PC-3 (cell line): ENCODE measurements at regions not wholly inside any gene's neighbourhood (a gene's known extent, or its start where the extent isn't known, plus 50 kb on each side); places are given as distances from the start of the nearest gene placed in this dataset.
"Not testable (repeated sequence)": the region's sequence is repeated elsewhere in the genome, so short reads cannot be mapped to it uniquely, and the experiment has no call there.

ENCODE experiments used
- ATAC-seq: fragments of 200-7000 bp; cut with Tn5 transposase; 2 replicates; pipeline ENCODE4 v1.9.1; 2020; ENCODE audit warnings: mild to moderate bottlenecking, moderate library complexity
- BruUV-seq: library from RNA; stranded (reverse); fragments of 400-500 nt; replicated peaks from 2 replicates; lab custom pipeline; 2021; lab: Mats Ljungman, UMichigan
- CTCF ChIA-PET: fragments of 300-600 bp; sonication (Branson Sonifier 250); formaldehyde crosslinking; loops from one replicate; lab custom pipeline; 2022; ENCODE audit warnings: antibody characterized with exemption; lab: Charles Lee
- POLR2A ChIA-PET: fragments of 300-600 bp; sonication (Branson Sonifier 250); formaldehyde crosslinking; loops from one replicate; lab custom pipeline; 2022; ENCODE audit warnings: antibody characterized with exemption; ENCODE audit not compliant: unreplicated experiment; lab: Charles Lee
- DNase-seq: peaks from one replicate; pipeline ENCODE4 v3.0.0-alpha.2; 2015
- H2AFZ ChIP-seq: fragments of 300-600 bp; sonication (generic); 2 replicates; pipeline ENCODE4 v1.6.0; 2016; ENCODE audit warnings: antibody characterized with exemption, low read length
- H3F3A ChIP-seq: fragments of 300-600 bp; sonication (generic); one replicate; pipeline ENCODE4 v1.6.0; 2017; ENCODE audit warnings: antibody characterized with exemption, low read length, control low read depth, mild to moderate bottlenecking; ENCODE audit not compliant: unreplicated experiment
- H3K27ac ChIP-seq: fragments of 300-600 bp; sonication (generic); 2 replicates; pipeline ENCODE4 v1.5.1; 2016; ENCODE audit warnings: mild to moderate bottlenecking, low read length
- H3K27me3 ChIP-seq: fragments of 300-600 bp; sonication (generic); 2 replicates; pipeline ENCODE4 v1.6.1; 2016; ENCODE audit warnings: low read length, mixed read lengths
- H3K36me3 ChIP-seq: fragments of 300-600 bp; sonication (generic); 2 replicates; pipeline ENCODE4 v1.6.1; 2016; ENCODE audit warnings: low read depth, mixed run types, low read length, mixed read lengths
- H3K4me1 ChIP-seq: fragments of 300-600 bp; sonication (generic); 2 replicates; pipeline ENCODE4 v1.5.1; 2016; ENCODE audit warnings: low read length; ENCODE audit not compliant: insufficient read depth
- H3K4me2 ChIP-seq: fragments of 300-600 bp; sonication (generic); 2 replicates; pipeline ENCODE4 v1.6.0; 2016; ENCODE audit warnings: low read length
- H3K4me3 ChIP-seq: fragments of 300-600 bp; sonication (generic); 2 replicates; pipeline ENCODE4 v1.5.1; 2016; ENCODE audit warnings: mild to moderate bottlenecking, low read length, mixed read lengths
- H3K79me2 ChIP-seq: fragments of 300-600 bp; sonication (generic); 2 replicates; pipeline ENCODE4 v1.6.1; 2017; ENCODE audit warnings: low read length, mixed read lengths
- H3K9ac ChIP-seq: fragments of 300-600 bp; sonication (generic); 2 replicates; pipeline ENCODE4 v1.6.0; 2016; ENCODE audit warnings: mild to moderate bottlenecking, low read length
- H3K9me2 ChIP-seq: fragments of 300-600 bp; sonication (generic); replicated peaks from 2 replicates; pipeline ENCODE4 v1.6.1; 2016; ENCODE audit warnings: mixed run types, low read length, mixed read lengths
- H3K9me3 ChIP-seq: fragments of 300-600 bp; sonication (generic); 2 replicates; pipeline ENCODE4 v1.6.1; 2016; ENCODE audit warnings: low read length, mixed read lengths
- H4K20me1 ChIP-seq: fragments of 300-600 bp; sonication (generic); 2 replicates; pipeline ENCODE4 v1.6.1; 2016; ENCODE audit warnings: low read length, mixed read lengths
- CTCF ChIP-seq: fragments of 300-600 bp; sonication (generic); conservative IDR thresholded peaks from 2 replicates; pipeline ENCODE4 v1.5.1; 2017; ENCODE audit warnings: antibody characterized with exemption, low read depth, mild to moderate bottlenecking, low read length
- EZH2 ChIP-seq: fragments of 300-600 bp; sonication (generic); IDR thresholded peaks from one replicate; pipeline ENCODE4 v1.6.1; 2017; ENCODE audit warnings: antibody characterized with exemption, mild to moderate bottlenecking, low read length; ENCODE audit not compliant: unreplicated experiment
- EZH2phosphoT487 ChIP-seq: fragments of 300-600 bp; sonication (generic); IDR thresholded peaks from 2 replicates; pipeline ENCODE4 v1.6.1; 2018; ENCODE audit warnings: mild to moderate bottlenecking, antibody characterized with exemption, low read length, borderline replicate concordance
- intact Hi-C: fragments of 100-400 bp; cut with micrococcal nuclease; formaldehyde crosslinking; loops from 2 replicates; pipeline ENCODE4 v1.9.0; 2023

GRCh38 chr1:239112101-239112935, 274.1 kb upstream of the CHRM3 start:
- H3K9ac ChIP-seq: no peak overlapping the region
- H3K9me3 ChIP-seq: no peaks in the 10 kb centered on the region
- H3K4me1 ChIP-seq: no peaks in the 10 kb centered on the region
- no peaks in the 10 kb centered on the region for H3K79me2 ChIP-seq
- H3K27me3 ChIP-seq: no peaks in the 10 kb centered on the region
- H3K36me3 ChIP-seq: no peaks in the 10 kb centered on the region
- DNase-seq (no peak), ATAC-seq (peak; percentile 51)
- H4K20me1 ChIP-seq: no peaks in the 10 kb centered on the region
- CTCF ChIA-PET: no interaction called here
- H3K4me3 ChIP-seq: no peak overlapping the region
- no peak overlapping the region for H3K4me2 ChIP-seq
- intact Hi-C loops: no loop called here
- H3F3A ChIP-seq: no peaks in the 10 kb centered on the region
- POLR2A ChIA-PET: interaction anchor here (0.6 to 0.7 kb wide), 2 partner anchors 15 to 88 kb away, joined by 3 to 4 read pairs; no protein-coding TSS in a partner anchor
- no peaks in the 10 kb centered on the region for H3K9me2 ChIP-seq
- H3K27ac ChIP-seq: no peak overlapping the region
- H2AFZ ChIP-seq: no peak overlapping the region
- BruUV-seq: no TSS peak
- no peak for TF ChIP-seq EZH2phosphoT487
- no peak for TF ChIP-seq EZH2
- TF ChIP-seq CTCF: no peak

GRCh38 chr1:239107676-239108075, 278.7 kb upstream of the CHRM3 start:
- no peak for ATAC-seq
- Histone ChIP-seq H3F3A (no peaks in the 10 kb centered on the region), H3K27me3 (no peaks in the 10 kb centered on the region), H3K4me1 (no peaks in the 10 kb centered on the region), H4K20me1 (no peaks in the 10 kb centered on the region), H3K27ac (no peak overlapping the region), H2AFZ (no peak overlapping the region), H3K36me3 (no peaks in the 10 kb centered on the region), H3K9ac (no peak overlapping the region), H3K4me2 (no peak overlapping the region), H3K79me2 (no peaks in the 10 kb centered on the region), H3K9me2 (no peaks in the 10 kb centered on the region), H3K4me3 (no peak overlapping the region), H3K9me3 (no peaks in the 10 kb centered on the region)
- ChIA-PET CTCF (no interaction called here), POLR2A (no interaction called here)
- intact Hi-C loops: no loop called here
- TF ChIP-seq EZH2 (no peak), CTCF (no peak), EZH2phosphoT487 (no peak)
- no TSS peak for BruUV-seq
- no peak for DNase-seq

- H3K9me2 ChIP-seq, POLR2A ChIA-PET, H3K36me3 ChIP-seq, H3K27me3 ChIP-seq, BruUV-seq, H3K79me2 ChIP-seq, H3K4me2 ChIP-seq, H3F3A ChIP-seq, H4K20me1 ChIP-seq, DNase-seq, H3K4me3 ChIP-seq, H2AFZ ChIP-seq, CTCF ChIA-PET, intact Hi-C loops, ATAC-seq, H3K4me1 ChIP-seq, H3K9me3 ChIP-seq, H3K27ac ChIP-seq, H3K9ac ChIP-seq: not testable (repeated sequence)
These were observed 279.7 kb upstream of the CHRM3 start for GRCh38 chr1:239106689-239107088.
